ENCODE measurements at regions not wholly inside any gene's neighbourhood (a gene's known extent, or its start where the extent isn't known, plus 50 kb on each side); places are given as distances from the start of the nearest gene placed in this dataset.

DNA sequence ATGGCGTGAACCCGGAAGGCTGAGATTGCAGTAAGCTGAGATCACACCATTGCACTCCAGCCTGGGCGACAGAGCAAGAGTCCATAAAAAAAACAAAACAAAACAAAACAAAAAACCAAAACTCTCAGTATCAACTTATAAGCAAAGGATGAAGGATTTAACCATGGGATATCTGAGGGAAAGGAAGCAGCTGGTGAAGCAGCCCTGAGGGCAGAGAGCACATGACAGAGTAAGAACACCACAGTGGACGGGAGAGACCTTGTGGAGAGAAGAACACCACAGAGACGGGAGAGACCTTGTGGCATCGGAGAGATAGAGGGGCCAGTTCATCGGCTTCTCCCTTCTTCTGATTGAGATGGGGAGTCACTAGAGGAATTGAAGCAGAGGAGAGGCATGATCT lies 697.2 kb downstream of the HDGFL1 start:
- no peak for TF ChIP-seq SETDB1 (IDR thresholded peaks at IDR 0.05; ENCODE audit: insufficient read length, low read length)
- TF ChIP-seq, protein P1, sequence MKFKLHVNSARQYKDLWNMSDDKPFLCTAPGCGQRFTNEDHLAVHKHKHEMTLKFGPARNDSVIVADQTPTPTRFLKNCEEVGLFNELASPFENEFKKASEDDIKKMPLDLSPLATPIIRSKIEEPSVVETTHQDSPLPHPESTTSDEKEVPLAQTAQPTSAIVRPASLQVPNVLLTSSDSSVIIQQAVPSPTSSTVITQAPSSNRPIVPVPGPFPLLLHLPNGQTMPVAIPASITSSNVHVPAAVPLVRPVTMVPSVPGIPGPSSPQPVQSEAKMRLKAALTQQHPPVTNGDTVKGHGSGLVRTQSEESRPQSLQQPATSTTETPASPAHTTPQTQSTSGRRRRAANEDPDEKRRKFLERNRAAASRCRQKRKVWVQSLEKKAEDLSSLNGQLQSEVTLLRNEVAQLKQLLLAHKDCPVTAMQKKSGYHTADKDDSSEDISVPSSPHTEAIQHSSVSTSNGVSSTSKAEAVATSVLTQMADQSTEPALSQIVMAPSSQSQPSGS (tag by site-specific recombination; IDR thresholded peaks at IDR 0.05; ENCODE audit: low read depth) = no peak
- TF ChIP-seq ZSCAN30 (tag by site-specific recombination; IDR thresholded peaks at IDR 0.05) = no peak
- no peak for TF ChIP-seq ZNF146 (tag by site-specific recombination; IDR thresholded peaks at IDR 0.05)
- TF ChIP-seq, protein P2, sequence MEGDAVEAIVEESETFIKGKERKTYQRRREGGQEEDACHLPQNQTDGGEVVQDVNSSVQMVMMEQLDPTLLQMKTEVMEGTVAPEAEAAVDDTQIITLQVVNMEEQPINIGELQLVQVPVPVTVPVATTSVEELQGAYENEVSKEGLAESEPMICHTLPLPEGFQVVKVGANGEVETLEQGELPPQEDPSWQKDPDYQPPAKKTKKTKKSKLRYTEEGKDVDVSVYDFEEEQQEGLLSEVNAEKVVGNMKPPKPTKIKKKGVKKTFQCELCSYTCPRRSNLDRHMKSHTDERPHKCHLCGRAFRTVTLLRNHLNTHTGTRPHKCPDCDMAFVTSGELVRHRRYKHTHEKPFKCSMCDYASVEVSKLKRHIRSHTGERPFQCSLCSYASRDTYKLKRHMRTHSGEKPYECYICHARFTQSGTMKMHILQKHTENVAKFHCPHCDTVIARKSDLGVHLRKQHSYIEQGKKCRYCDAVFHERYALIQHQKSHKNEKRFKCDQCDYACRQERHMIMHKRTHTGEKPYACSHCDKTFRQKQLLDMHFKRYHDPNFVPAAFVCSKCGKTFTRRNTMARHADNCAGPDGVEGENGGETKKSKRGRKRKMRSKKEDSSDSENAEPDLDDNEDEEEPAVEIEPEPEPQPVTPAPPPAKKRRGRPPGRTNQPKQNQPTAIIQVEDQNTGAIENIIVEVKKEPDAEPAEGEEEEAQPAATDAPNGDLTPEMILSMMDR (tag by site-specific recombination; IDR thresholded peaks at IDR 0.05) = no peak
- TF ChIP-seq, protein P3, sequence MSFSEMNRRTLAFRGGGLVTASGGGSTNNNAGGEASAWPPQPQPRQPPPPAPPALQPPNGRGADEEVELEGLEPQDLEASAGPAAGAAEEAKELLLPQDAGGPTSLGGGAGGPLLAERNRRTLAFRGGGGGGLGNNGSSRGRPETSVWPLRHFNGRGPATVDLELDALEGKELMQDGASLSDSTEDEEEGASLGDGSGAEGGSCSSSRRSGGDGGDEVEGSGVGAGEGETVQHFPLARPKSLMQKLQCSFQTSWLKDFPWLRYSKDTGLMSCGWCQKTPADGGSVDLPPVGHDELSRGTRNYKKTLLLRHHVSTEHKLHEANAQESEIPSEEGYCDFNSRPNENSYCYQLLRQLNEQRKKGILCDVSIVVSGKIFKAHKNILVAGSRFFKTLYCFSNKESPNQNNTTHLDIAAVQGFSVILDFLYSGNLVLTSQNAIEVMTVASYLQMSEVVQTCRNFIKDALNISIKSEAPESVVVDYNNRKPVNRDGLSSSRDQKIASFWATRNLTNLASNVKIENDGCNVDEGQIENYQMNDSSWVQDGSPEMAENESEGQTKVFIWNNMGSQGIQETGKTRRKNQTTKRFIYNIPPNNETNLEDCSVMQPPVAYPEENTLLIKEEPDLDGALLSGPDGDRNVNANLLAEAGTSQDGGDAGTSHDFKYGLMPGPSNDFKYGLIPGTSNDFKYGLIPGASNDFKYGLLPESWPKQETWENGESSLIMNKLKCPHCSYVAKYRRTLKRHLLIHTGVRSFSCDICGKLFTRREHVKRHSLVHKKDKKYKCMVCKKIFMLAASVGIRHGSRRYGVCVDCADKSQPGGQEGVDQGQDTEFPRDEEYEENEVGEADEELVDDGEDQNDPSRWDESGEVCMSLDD (tag by site-specific recombination; IDR thresholded peaks at IDR 0.05) = no peak
- no peak for TF ChIP-seq PRDM1 (tag by site-specific recombination; IDR thresholded peaks at IDR 0.05)
